Stimulated activated CD4-positive, alpha-beta T cell treated with anti-CD3 and anti-CD28 coated beads, TNF-alpha, amount 100 ng/mL, for 4 hours (primary cell): ENCODE measurements at regions not wholly inside any gene's neighbourhood (a gene's known extent, or its start where the extent isn't known, plus 50 kb on each side); places are given as distances from the start of the nearest gene placed in this dataset.
A peak's percentile ranks its signal among the peaks of the same experiment; 100 is the strongest.

ENCODE experiments used
- DNase-seq, 3 experiments: peaks; one replicate each; pipeline ENCODE4 v3.0.0-alpha.2; 2020; ENCODE audit warnings: low read depth in 3 of 3

DNA sequence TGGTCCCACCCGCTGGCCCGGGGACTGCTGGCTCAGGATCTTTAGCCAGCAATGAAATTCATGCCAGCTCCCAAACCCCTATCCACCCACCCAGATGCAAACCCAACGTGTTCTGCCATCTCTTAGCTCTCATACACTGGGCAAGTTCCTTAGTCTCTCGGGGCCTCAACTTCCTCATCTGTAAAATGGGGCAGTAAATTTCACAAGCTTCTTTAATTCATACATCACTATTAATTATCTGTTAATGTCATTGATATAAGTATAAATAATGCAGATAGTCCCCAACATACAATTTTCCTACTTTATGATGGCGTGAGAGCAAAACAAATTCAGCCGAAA is 398.7 kb downstream of the SOX9 start:
- no peak for DNase-seq

GRCh38 chr17:72520665-72521303 is 400.0 kb downstream of the SOX9 start:
- DNase-seq: no peak

- DNase-seq: no peak
Observed at GRCh38 chr17:72523491-72523890, 402.7 kb downstream of the SOX9 start.

DNA sequence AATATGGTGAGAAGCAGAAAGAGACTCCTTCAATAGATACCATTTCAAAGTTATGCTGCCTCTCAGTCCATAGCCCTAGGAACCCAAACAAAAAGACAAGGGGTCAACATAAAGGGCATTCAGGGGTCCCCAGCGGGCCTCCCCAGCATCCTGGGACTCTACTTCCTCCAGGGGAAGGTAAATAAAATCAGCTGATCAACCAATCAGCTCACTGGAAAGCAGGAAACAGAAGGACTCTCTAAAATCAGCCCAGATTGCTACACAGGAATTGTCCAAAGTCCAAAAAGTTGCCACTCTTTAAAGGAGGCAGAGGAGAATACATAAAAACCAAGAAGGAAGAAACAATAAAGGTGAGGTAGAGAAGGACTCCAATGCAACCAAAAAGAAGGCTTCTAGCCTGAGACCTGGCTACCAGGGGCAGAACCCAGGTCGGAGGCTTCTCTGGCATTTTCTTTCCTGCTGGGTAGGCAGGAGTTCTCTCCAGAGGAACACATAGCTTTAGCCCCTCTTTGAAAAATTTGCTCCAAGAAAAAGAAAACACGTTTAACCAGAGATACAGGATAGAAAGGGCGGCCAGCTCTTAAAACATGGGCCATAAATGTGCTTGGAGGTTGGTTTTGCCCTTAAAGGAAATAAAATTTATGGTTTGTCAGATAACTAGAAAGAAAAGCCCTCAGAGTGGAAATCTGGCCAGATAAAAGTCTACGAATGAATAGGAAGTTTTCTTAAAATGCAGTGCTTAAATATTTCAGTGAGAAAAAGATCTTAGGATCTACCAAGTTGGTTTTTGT is 404.6 kb downstream of the SOX9 start:
- DNase-seq: no peak

- no peak for DNase-seq
Observed at GRCh38 chr17:72526769-72527168, 405.9 kb downstream of the SOX9 start.

GRCh38 chr17:72527789-72528188 is 407.0 kb downstream of the SOX9 start:
- no peak for DNase-seq

DNA sequence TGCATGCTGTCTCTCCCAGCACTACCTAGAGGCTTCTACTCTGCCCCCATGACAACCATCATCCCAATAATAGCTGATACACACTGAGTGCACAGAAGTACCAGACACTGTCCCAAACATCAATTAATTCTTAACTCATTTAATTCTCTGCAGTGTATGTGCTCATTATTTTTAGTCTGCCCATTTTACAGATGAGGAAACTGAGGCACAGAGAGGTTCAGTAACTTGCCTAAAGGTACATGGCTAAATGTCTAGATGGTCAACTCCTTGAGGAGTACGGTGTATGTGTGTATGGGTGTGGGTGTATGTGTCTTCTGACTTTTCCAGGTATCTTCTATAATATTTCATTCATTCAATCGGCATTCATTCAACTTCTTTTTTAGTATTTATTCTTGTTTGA is 407.9 kb downstream of the SOX9 start:
- no peak for DNase-seq

DNA sequence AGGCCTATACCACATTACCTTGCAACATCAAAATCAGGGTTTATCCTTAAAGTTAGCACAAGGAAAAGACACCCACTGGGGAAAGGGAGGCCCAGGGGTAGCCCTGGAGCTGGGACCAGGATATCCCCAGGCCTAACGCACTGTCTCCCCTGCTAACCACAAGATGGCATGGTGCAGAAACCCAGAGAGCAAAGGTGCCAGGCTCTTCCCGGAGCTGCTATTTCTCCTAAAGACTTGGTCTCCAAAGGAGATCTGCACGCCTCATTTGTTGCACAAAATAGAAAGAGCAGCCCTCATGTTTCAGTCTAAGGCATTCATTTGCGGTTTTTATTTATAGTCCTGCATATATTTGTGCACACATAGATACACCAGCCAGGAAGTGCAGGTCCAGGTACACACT is 408.6 kb downstream of the SOX9 start:
- DNase-seq: no peak

- no peak for DNase-seq
Observed at GRCh38 chr17:72530454-72530853, 409.6 kb downstream of the SOX9 start.

- no peak for DNase-seq
Observed at GRCh38 chr17:72531729-72532128, 410.9 kb downstream of the SOX9 start.

DNA sequence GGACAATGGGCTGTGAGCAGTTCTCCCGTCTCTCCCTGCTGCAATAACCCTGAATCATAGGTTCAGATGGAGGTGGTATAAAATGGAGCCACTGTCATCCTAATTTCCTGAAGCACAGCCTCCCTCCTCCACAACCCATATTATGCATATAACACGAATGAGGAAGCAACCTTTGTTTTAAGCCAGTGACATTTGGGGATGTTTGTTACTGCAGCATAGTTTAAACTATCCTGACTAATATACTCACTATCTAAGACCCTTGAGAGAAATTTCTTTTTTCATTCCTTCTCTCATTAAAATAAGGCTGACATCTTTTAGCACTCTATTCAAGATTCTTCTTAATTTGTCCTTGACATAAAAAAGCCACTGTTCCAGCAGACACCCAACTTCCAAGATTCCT is 413.4 kb downstream of the SOX9 start:
- DNase-seq: no peak

- DNase-seq: no peak
Observed at GRCh38 chr17:72534776-72535175, 414.0 kb downstream of the SOX9 start.

- DNase-seq: no peak
Observed at GRCh38 chr17:72535346-72535745, 414.5 kb downstream of the SOX9 start.

- DNase-seq: no peak
Observed at GRCh38 chr17:72535779-72536178, 415.0 kb downstream of the SOX9 start.

DNA sequence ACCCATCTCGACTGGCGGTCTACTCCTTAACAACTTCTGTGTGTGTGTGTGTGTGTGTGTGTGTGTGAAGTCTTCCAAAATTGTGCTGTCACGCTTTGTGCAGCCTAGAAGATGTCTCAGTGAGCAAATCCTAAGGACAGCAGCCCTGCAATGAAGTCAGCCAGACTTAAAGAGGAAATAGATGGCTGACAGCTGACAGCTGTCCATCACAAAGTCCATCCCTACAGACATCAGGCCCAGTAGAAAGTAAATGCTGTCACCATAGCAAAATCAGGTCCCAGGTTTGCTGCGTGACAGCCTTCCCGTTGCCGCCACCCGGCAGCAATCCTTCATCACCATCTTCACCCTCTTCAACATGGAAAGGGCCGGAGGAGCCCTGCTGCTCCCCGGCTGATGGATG is 416.0 kb downstream of the SOX9 start:
- no peak for DNase-seq

- DNase-seq: no peak
Observed at GRCh38 chr17:72538443-72538842, 417.6 kb downstream of the SOX9 start.

GRCh38 chr17:72538901-72539352 is 418.1 kb downstream of the SOX9 start:
- DNase-seq: no peak

GRCh38 chr17:72539981-72540897 is 419.4 kb downstream of the SOX9 start:
- DNase-seq: peak; percentile 14 to 44 (median 16)

DNA sequence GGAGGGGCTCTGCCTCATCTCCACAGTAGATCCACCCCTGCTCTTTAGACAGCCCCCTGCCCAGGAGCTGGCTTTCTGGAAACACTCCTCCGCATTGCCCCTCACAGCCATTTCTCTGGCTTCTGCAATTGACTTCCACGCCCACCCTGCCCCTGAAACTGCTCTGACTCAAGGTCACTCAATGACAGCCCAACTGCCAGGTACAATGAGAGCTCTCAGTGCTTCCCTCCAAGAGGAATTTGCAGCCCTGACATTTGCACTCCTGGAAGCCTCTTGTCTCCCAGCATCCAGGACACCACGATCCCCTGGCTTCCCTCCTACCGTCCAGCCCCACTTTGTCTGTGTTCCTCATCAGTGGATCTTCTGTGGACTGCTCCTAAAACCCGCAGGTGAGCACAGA is 421.5 kb downstream of the SOX9 start:
- no peak for DNase-seq

DNA sequence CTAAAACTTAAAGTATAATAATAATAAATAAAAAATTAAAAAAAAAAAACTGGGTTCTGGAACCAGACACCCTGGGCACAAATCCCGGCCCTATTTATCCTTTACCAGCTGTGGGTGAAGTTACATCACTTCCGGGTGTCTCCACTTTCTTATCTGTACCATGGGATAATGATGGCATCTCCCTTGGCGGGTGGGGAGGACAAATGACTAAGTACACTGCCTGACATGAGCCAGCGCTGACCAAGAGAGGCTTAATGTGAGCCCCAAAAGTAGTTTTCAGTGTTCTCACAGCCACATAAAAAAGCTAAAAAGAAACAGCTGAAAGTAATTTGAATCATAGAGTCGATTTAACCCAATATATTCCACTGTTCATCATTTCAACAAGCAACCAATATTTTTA is 424.9 kb downstream of the SOX9 start:
- DNase-seq: no peak

GRCh38 chr17:72553051-72553755 is 432.4 kb downstream of the SOX9 start:
- no peak for DNase-seq

- DNase-seq: no peak
Observed at GRCh38 chr17:72554508-72554907, 433.7 kb downstream of the SOX9 start.
